ENCODE measurements at regions not wholly inside any gene's neighbourhood (a gene's known extent, or its start where the extent isn't known, plus 50 kb on each side); places are given as distances from the start of the nearest gene placed in this dataset.

- H3K23ac ChIP-seq (ENCODE audit: insufficient read length), result no peak overlapping the region
- no peaks in the 10 kb centered on the region for H3K27me3 ChIP-seq (replicated peaks in 1 of 4; ENCODE audit: control insufficient read depth in 3 of 4, extremely low read depth in 1 of 4, insufficient read depth in 3 of 4, low read length in 3 of 4)
- H3K9ac ChIP-seq (replicated peaks in 1 of 4; ENCODE audit: extremely low read depth in 1 of 4, low read depth in 3 of 4, low read length in 3 of 4), result no peak overlapping the region
- no peaks in the 10 kb centered on the region for H3K36me3 ChIP-seq (ENCODE audit: control insufficient read depth in 2 of 4, insufficient read depth in 4 of 4, low read length in 3 of 4)
- H3K4me1 ChIP-seq (replicated peaks in 1 of 4; ENCODE audit: control insufficient read depth in 3 of 4, insufficient read depth in 4 of 4, low read length in 3 of 4), result no peaks in the 10 kb centered on the region
- ChIA-PET POLR2A (ENCODE audit: partially characterized antibody) (no interaction called here), CTCF (ENCODE audit: partially characterized antibody) (interaction anchor here (1.1 kb wide), 1 partner anchor 9 kb away, joined by 3 read pairs; no protein-coding TSS in a partner anchor)
- no peak overlapping the region for H4K8ac ChIP-seq (ENCODE audit: extremely low read depth, insufficient read depth, low read length)
- H2BK12ac ChIP-seq (ENCODE audit: low read depth, low read length), result no peak overlapping the region
- WGBS, 2 experiments (ENCODE audit: extremely low coverage in 1 of 2, insufficient coverage in 1 of 2, insufficient read length in 1 of 2, insufficient replicate concordance in 2 of 2, low coverage in 1 of 2, low lambda C conversion rate in 2 of 2, missing lambda C conversion rate in 1 of 2), result 68% methylated on average over 7 of the region's 7 CpGs; no CpG with 5 or more reads in 1 of the 2 experiments
- no peak overlapping the region for H3K27ac ChIP-seq (ENCODE audit: low read depth, low read length)
- H4K91ac ChIP-seq (replicated peaks; ENCODE audit: insufficient read length, low read length), result no peak overlapping the region
- no peak overlapping the region for H2BK5ac ChIP-seq (ENCODE audit: low read depth, low read length)
- DNase-seq (ENCODE audit: low read depth in 1 of 2, low spot score in 2 of 2), result no peak
- no peak overlapping the region for H3K14ac ChIP-seq (ENCODE audit: insufficient read length)
- no peak overlapping the region for H2BK15ac ChIP-seq (ENCODE audit: low read length)
- H3K4me3 ChIP-seq (ENCODE audit: extremely low read depth in 1 of 4, insufficient read depth in 2 of 4, low read depth in 3 of 4, low read length in 4 of 4), result no peak overlapping the region
- H4K20me1 ChIP-seq (replicated peaks in 1 of 2; ENCODE audit: control insufficient read depth in 1 of 2, insufficient read depth in 2 of 2, low read length in 2 of 2), result no peaks in the 10 kb centered on the region
- no peaks in the 10 kb centered on the region for H3K79me2 ChIP-seq (ENCODE audit: control insufficient read depth in 1 of 2, insufficient read depth in 2 of 2, low read length in 2 of 2)
- no peak overlapping the region for H2BK20ac ChIP-seq (ENCODE audit: low read length)
- H3K23me2 ChIP-seq (ENCODE audit: low read depth, low read length), result no peaks in the 10 kb centered on the region
- no peak overlapping the region for H3K4ac ChIP-seq (replicated peaks; ENCODE audit: insufficient read length, low read depth, low read length)
- FAIRE-seq, result no peak
- H3K79me1 ChIP-seq (ENCODE audit: low read depth, low read length), result no peaks in the 10 kb centered on the region
- H4K5ac ChIP-seq (ENCODE audit: insufficient read length, low read depth, low read length), result no peak overlapping the region
- TF ChIP-seq ZNF274 (IDR thresholded peaks at IDR 0.05; ENCODE audit: borderline replicate concordance, extremely low read depth, low read length), result no peak
- no peak for TF ChIP-seq SRF (IDR thresholded peaks at IDR 0.05; ENCODE audit: low read depth, low read length)
- no peak for TF ChIP-seq SP4 (IDR thresholded peaks at IDR 0.05; ENCODE audit: low read length)
- no peak for TF ChIP-seq SAP30 (IDR thresholded peaks at IDR 0.05; ENCODE audit: insufficient read depth, insufficient replicate concordance, low read length)
- TF ChIP-seq RBBP5 (IDR thresholded peaks at IDR 0.05; ENCODE audit: borderline replicate concordance, low read depth, low read length), result no peak
- no peak for TF ChIP-seq MAFK (IDR thresholded peaks at IDR 0.05; ENCODE audit: low read depth, low read length)
- no peak for TF ChIP-seq USF2 (IDR thresholded peaks at IDR 0.05; ENCODE audit: low read length)
- no peak for TF ChIP-seq SIN3A (conservative IDR thresholded peaks at IDR 0.05 in 1 of 2, IDR thresholded peaks at IDR 0.05 in 1 of 2; ENCODE audit: low read depth in 1 of 2, low read length in 2 of 2)
- H3K9me3 ChIP-seq (ENCODE audit: insufficient read depth in 2 of 2, low read depth in 1 of 2, low read length in 1 of 2), result no peaks in the 10 kb centered on the region
- H3K18ac ChIP-seq (ENCODE audit: extremely low read depth, low read length), result no peak overlapping the region
- H2AFZ ChIP-seq (ENCODE audit: low read length), result no peak overlapping the region
- H3K56ac ChIP-seq (replicated peaks; ENCODE audit: insufficient read length, low read depth, low read length), result no peak overlapping the region
- no peak overlapping the region for H3K4me2 ChIP-seq (ENCODE audit: insufficient read depth in 1 of 2, low read depth in 2 of 2, low read length in 2 of 2)
- H2AK5ac ChIP-seq (ENCODE audit: low read depth, low read length), result no peak overlapping the region
- no peak overlapping the region for H2BK120ac ChIP-seq (replicated peaks; ENCODE audit: low read depth, low read length)
Observed at GRCh38 chr4:174157106-174157607, 126.3 kb downstream of the FBXO8 start.
